ENCODE measurements at regions not wholly inside any gene's neighbourhood (a gene's known extent, or its start where the extent isn't known, plus 50 kb on each side); places are given as distances from the start of the nearest gene placed in this dataset.

- Histone ChIP-seq H3K9ac (ENCODE audit: low read length) (no peak overlapping the region), H3K9me2 (ENCODE audit: insufficient read depth) (no peaks in the 10 kb centered on the region), H3K27ac (ENCODE audit: low read depth, low read length) (no peak overlapping the region), H3K36me3 (ENCODE audit: control insufficient read depth in 1 of 2, insufficient read depth in 2 of 2, low read length in 2 of 2) (no peaks in the 10 kb centered on the region), H3K4me3 (replicated peaks in 1 of 2; ENCODE audit: low read depth in 1 of 2, low read length in 2 of 2) (no peak overlapping the region), H3K9me3 (ENCODE audit: control insufficient read depth in 1 of 2, insufficient read depth in 1 of 2, low read depth in 1 of 2, low read length in 2 of 2) (no peaks in the 10 kb centered on the region), H3K4me2 (ENCODE audit: low read length) (no peak overlapping the region), H2AFZ (ENCODE audit: low read depth, low read length, poor library complexity, severe bottlenecking) (no peak overlapping the region), H3K79me2 (ENCODE audit: insufficient read depth, low read length) (no peaks in the 10 kb centered on the region), H4K20me1 (ENCODE audit: insufficient read depth) (no peaks in the 10 kb centered on the region), H3K4me1 (ENCODE audit: control insufficient read depth in 1 of 2, insufficient read depth in 2 of 2, low read length in 2 of 2) (no peaks in the 10 kb centered on the region), H3K27me3 (ENCODE audit: insufficient read depth, low read length) (no peaks in the 10 kb centered on the region)
- DNase-seq (ENCODE audit: low read depth, low spot score) = no peak
- ATAC-seq = no peak
- intact Hi-C loops (cut with micrococcal nuclease) = no loop called here
- ChIA-PET CTCF (interaction anchor here (1.6 kb wide), 1 partner anchor 9 kb away, joined by 6 read pairs; no protein-coding TSS in a partner anchor), RAD21 (ENCODE audit: low non-redundant PET in 1 of 2, low total read pairs in 2 of 2, uncharacterized antibody in 2 of 2, unreplicated experiment in 2 of 2) (no interaction called here), POLR2A (no interaction called here)
- BruUV-seq (replicated peaks) = no TSS peak
- TF ChIP-seq RAD21 (IDR thresholded peaks at IDR 0.05; ENCODE audit: low read depth) (no peak), POLR2AphosphoS5 (IDR thresholded peaks at IDR 0.05; ENCODE audit: low read depth, low read length) (no peak)
These were observed 1342.4 kb downstream of the EFNB2 start for GRCh38 chr13:105193026-105193425.

GRCh38 chr13:105184201-105184600 lies 1351.3 kb downstream of the EFNB2 start:
- ChIA-PET CTCF (no interaction called here), POLR2A (no interaction called here), RAD21 (ENCODE audit: low non-redundant PET in 1 of 2, low total read pairs in 2 of 2, uncharacterized antibody in 2 of 2, unreplicated experiment in 2 of 2) (no interaction called here)
- no TSS peak for BruUV-seq (replicated peaks)
- ATAC-seq (no peak), DNase-seq (ENCODE audit: low read depth, low spot score) (no peak)
- H3K9ac ChIP-seq (ENCODE audit: low read length) = no peak overlapping the region
- no peaks in the 10 kb centered on the region for H3K27me3 ChIP-seq (ENCODE audit: insufficient read depth, low read length)
- TF ChIP-seq JUND (IDR thresholded peaks at IDR 0.05) (no peak), YY1 (IDR thresholded peaks at IDR 0.05; ENCODE audit: extremely low read depth, insufficient replicate concordance, low read depth, low read length) (no peak), SIN3A (IDR thresholded peaks at IDR 0.05; ENCODE audit: low read depth) (no peak), CEBPB (IDR thresholded peaks at IDR 0.05; ENCODE audit: low read depth) (no peak), EZH2phosphoT487 (IDR thresholded peaks at IDR 0.05; ENCODE audit: borderline replicate concordance) (no peak)
- TF ChIP-seq, protein P1, sequence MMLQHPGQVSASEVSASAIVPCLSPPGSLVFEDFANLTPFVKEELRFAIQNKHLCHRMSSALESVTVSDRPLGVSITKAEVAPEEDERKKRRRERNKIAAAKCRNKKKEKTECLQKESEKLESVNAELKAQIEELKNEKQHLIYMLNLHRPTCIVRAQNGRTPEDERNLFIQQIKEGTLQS (IDR thresholded peaks at IDR 0.05) = no peak
- H3K9me2 ChIP-seq (ENCODE audit: insufficient read depth) = no peaks in the 10 kb centered on the region
- H2AFZ ChIP-seq (ENCODE audit: low read depth, low read length, poor library complexity, severe bottlenecking) = no peak overlapping the region
- no peak overlapping the region for H3K4me3 ChIP-seq (replicated peaks in 1 of 2; ENCODE audit: low read depth in 1 of 2, low read length in 2 of 2)
- no peak overlapping the region for H3K4me2 ChIP-seq (ENCODE audit: low read length)
- intact Hi-C loops (cut with micrococcal nuclease) = no loop called here
- no peaks in the 10 kb centered on the region for H3K4me1 ChIP-seq (ENCODE audit: control insufficient read depth in 1 of 2, insufficient read depth in 2 of 2, low read length in 2 of 2)
- no peak overlapping the region for H3K27ac ChIP-seq (ENCODE audit: low read depth, low read length)
- H3K36me3 ChIP-seq (ENCODE audit: control insufficient read depth in 1 of 2, insufficient read depth in 2 of 2, low read length in 2 of 2) = no peaks in the 10 kb centered on the region
- no peaks in the 10 kb centered on the region for H3K79me2 ChIP-seq (ENCODE audit: insufficient read depth, low read length)
- H3K9me3 ChIP-seq (ENCODE audit: control insufficient read depth in 1 of 2, insufficient read depth in 1 of 2, low read depth in 1 of 2, low read length in 2 of 2) = no peaks in the 10 kb centered on the region
- no peaks in the 10 kb centered on the region for H4K20me1 ChIP-seq (ENCODE audit: insufficient read depth)

All from HCT116 (cell line).